ENCODE measurements at regions not wholly inside any gene's neighbourhood (a gene's known extent, or its start where the extent isn't known, plus 50 kb on each side); places are given as distances from the start of the nearest gene placed in this dataset.
A peak's percentile ranks its signal among the peaks of the same experiment; 100 is the strongest.

- no peak for DNase-seq (ENCODE audit: low read depth)
Measured at GRCh38 chr11:123254357-123254756, 59.3 kb upstream of the CLMP start.

GRCh38 chr11:123253911-123254310 is 58.9 kb upstream of the CLMP start:
- DNase-seq (ENCODE audit: low read depth): peak; percentile 73

- DNase-seq (ENCODE audit: low read depth): no peak
Measured at GRCh38 chr11:123253223-123253622, 58.2 kb upstream of the CLMP start.

- peak; percentile 74 for DNase-seq (ENCODE audit: low read depth)
Measured at GRCh38 chr11:123251657-123252344, 56.8 kb upstream of the CLMP start.

GRCh38 chr11:123250892-123251656 is 56.0 kb upstream of the CLMP start:
- DNase-seq (ENCODE audit: low read depth): no peak

GRCh38 chr11:123249354-123249753 is 54.3 kb upstream of the CLMP start:
- DNase-seq (ENCODE audit: low read depth): no peak

- DNase-seq (ENCODE audit: low read depth): no peak
Measured at GRCh38 chr11:123247813-123248379, 52.8 kb upstream of the CLMP start.

GRCh38 chr11:123247496-123247799 is 52.4 kb upstream of the CLMP start:
- DNase-seq (ENCODE audit: low read depth): no peak

- peak; percentile 66 for DNase-seq (ENCODE audit: low read depth)
Measured at GRCh38 chr11:123246749-123247495, 51.9 kb upstream of the CLMP start.

GRCh38 chr11:123245567-123245966 is 50.5 kb upstream of the CLMP start:
- DNase-seq (ENCODE audit: low read depth): no peak

Measured in fibroblast of gingiva (primary cell).